ENCODE measurements at regions not wholly inside any gene's neighbourhood (a gene's known extent, or its start where the extent isn't known, plus 50 kb on each side); places are given as distances from the start of the nearest gene placed in this dataset.

DNA sequence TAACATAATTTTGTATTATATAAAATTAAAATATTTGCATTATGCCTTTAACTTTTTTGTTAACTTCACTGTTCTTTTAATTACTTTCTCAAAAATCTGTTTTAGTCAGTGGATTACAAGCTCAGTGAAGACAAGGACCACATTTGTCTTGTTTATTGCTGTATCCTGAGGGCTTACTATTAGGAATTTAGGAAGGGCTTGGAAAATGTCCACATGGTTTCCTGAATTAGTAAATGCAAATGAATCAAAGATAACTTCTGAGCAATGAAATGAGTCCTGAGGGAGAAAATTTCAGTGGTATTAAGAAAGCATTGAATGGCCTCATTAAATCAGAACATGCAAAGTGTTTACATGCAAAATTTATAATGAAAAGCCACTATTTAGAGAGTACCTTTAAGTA is 1293.2 kb upstream of the GOT2 start:
- TF ChIP-seq, protein P1, sequence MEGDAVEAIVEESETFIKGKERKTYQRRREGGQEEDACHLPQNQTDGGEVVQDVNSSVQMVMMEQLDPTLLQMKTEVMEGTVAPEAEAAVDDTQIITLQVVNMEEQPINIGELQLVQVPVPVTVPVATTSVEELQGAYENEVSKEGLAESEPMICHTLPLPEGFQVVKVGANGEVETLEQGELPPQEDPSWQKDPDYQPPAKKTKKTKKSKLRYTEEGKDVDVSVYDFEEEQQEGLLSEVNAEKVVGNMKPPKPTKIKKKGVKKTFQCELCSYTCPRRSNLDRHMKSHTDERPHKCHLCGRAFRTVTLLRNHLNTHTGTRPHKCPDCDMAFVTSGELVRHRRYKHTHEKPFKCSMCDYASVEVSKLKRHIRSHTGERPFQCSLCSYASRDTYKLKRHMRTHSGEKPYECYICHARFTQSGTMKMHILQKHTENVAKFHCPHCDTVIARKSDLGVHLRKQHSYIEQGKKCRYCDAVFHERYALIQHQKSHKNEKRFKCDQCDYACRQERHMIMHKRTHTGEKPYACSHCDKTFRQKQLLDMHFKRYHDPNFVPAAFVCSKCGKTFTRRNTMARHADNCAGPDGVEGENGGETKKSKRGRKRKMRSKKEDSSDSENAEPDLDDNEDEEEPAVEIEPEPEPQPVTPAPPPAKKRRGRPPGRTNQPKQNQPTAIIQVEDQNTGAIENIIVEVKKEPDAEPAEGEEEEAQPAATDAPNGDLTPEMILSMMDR (conservative IDR thresholded peaks at IDR 0.05): no peak
- no peak for TF ChIP-seq ZFX (IDR thresholded peaks at IDR 0.05)
